Urinary bladder (tissue), 3 donors: ENCODE measurements at regions not wholly inside any gene's neighbourhood (a gene's known extent, or its start where the extent isn't known, plus 50 kb on each side); places are given as distances from the start of the nearest gene placed in this dataset.
A peak's percentile ranks its signal among the peaks of the same experiment; 100 is the strongest.

Experiments
- DNase-seq: peaks from one replicate; pipeline ENCODE4 v3.0.0-alpha.2; 2015; ENCODE audit errors: extremely low spot score
- H3K27ac ChIP-seq: one replicate; pipeline ENCODE4 v1.5.1; 2013; ENCODE audit warnings: low read depth, mild to moderate bottlenecking, moderate library complexity
- H3K36me3 ChIP-seq: one replicate; pipeline ENCODE4 v1.6.1; 2013; ENCODE audit warnings: mild to moderate bottlenecking, moderate library complexity; ENCODE audit not compliant: insufficient read depth
- H3K4me1 ChIP-seq: one replicate; pipeline ENCODE4 v1.6.1; 2013; ENCODE audit warnings: mild to moderate bottlenecking, moderate library complexity; ENCODE audit not compliant: insufficient read depth
- H3K4me3 ChIP-seq: one replicate; pipeline ENCODE4 v1.5.1; 2013; ENCODE audit warnings: low read depth, low read length
- WGBS: extraction: QIAGEN DNeasy Blood & Tissue Kit; methylation state at CpG from one replicate; pipeline ENCODE4 v1.1.7; 2013; 5-methylcytosine and 5-hydroxymethylcytosine counted together
- donor health status: healthy with polysubstance abuse.
- donor health status: healthy.

- Histone ChIP-seq H3K4me1 (no peaks in the 10 kb centered on the region), H3K27ac (no peak overlapping the region), H3K36me3 (no peaks in the 10 kb centered on the region), H3K4me3 (no peak overlapping the region)
- 90% methylated on average over 2 of the region's 2 CpGs for WGBS
- DNase-seq = no peak
These were observed 1822.0 kb upstream of the SEL1L start for GRCh38 chr14:83355609-83356008.

- Histone ChIP-seq H3K4me1 (no peaks in the 10 kb centered on the region), H3K4me3 (no peak overlapping the region), H3K27ac (no peak overlapping the region), H3K36me3 (no peaks in the 10 kb centered on the region)
- no peak for DNase-seq
- 94% methylated on average over 5 of the region's 5 CpGs for WGBS
These were observed 1822.4 kb upstream of the SEL1L start for GRCh38 chr14:83356080-83356479.

- H3K27ac ChIP-seq = no peak overlapping the region
- no peak overlapping the region for H3K4me3 ChIP-seq
- H3K36me3 ChIP-seq = no peaks in the 10 kb centered on the region
- DNase-seq = no peak
- no peaks in the 10 kb centered on the region for H3K4me1 ChIP-seq
- 88% methylated on average over 1 of the region's 1 CpG for WGBS
These were observed 1838.6 kb upstream of the SEL1L start for GRCh38 chr14:83372271-83372670.

GRCh38 chr14:83379436-83379835, 1845.8 kb upstream of the SEL1L start:
- Histone ChIP-seq H3K4me1 (no peaks in the 10 kb centered on the region), H3K4me3 (no peak overlapping the region), H3K36me3 (no peaks in the 10 kb centered on the region), H3K27ac (no peak overlapping the region)
- WGBS = 35% methylated on average over 3 of the region's 3 CpGs
- DNase-seq = peak; percentile 5

- WGBS = 73% methylated on average over 3 of the region's 3 CpGs
- no peak overlapping the region for H3K27ac ChIP-seq
- DNase-seq = no peak
- no peak overlapping the region for H3K4me3 ChIP-seq
- no peaks in the 10 kb centered on the region for H3K36me3 ChIP-seq
- H3K4me1 ChIP-seq = no peaks in the 10 kb centered on the region
These were observed 1850.6 kb upstream of the SEL1L start for GRCh38 chr14:83384253-83384652.

- Histone ChIP-seq H3K4me3 (no peak overlapping the region), H3K4me1 (no peaks in the 10 kb centered on the region), H3K27ac (no peak overlapping the region), H3K36me3 (no peaks in the 10 kb centered on the region)
- 85% methylated on average over 2 of the region's 2 CpGs for WGBS
- DNase-seq = no peak
These were observed 1861.7 kb upstream of the SEL1L start for GRCh38 chr14:83395321-83395720.

GRCh38 chr14:83416476-83416875, 1882.8 kb upstream of the SEL1L start:
- H3K4me1 ChIP-seq = no peaks in the 10 kb centered on the region
- DNase-seq = no peak
- 77% methylated on average over 2 of the region's 2 CpGs for WGBS
- H3K27ac ChIP-seq = no peak overlapping the region
- H3K4me3 ChIP-seq = no peak overlapping the region
- no peaks in the 10 kb centered on the region for H3K36me3 ChIP-seq

- WGBS = 83% methylated on average over 4 of the region's 4 CpGs
- H3K36me3 ChIP-seq = no peaks in the 10 kb centered on the region
- no peak for DNase-seq
- no peak overlapping the region for H3K4me3 ChIP-seq
- H3K27ac ChIP-seq = no peak overlapping the region
- H3K4me1 ChIP-seq = no peaks in the 10 kb centered on the region
These were observed 1885.8 kb upstream of the SEL1L start for GRCh38 chr14:83419420-83419819.

GRCh38 chr14:83421711-83422110, 1888.1 kb upstream of the SEL1L start:
- Histone ChIP-seq H3K27ac (no peak overlapping the region), H3K4me1 (no peaks in the 10 kb centered on the region), H3K36me3 (no peaks in the 10 kb centered on the region), H3K4me3 (no peak overlapping the region)
- 73% methylated on average over 2 of the region's 2 CpGs for WGBS
- no peak for DNase-seq

- DNase-seq = no peak
- Histone ChIP-seq H3K27ac (no peak overlapping the region), H3K36me3 (no peaks in the 10 kb centered on the region), H3K4me3 (no peak overlapping the region), H3K4me1 (no peaks in the 10 kb centered on the region)
These were observed 1891.5 kb upstream of the SEL1L start for GRCh38 chr14:83425138-83425537.

GRCh38 chr14:83425706-83426105, 1892.1 kb upstream of the SEL1L start:
- Histone ChIP-seq H3K4me1 (no peaks in the 10 kb centered on the region), H3K27ac (no peak overlapping the region), H3K4me3 (no peak overlapping the region), H3K36me3 (no peaks in the 10 kb centered on the region)
- 96% methylated on average over 2 of the region's 2 CpGs for WGBS
- no peak for DNase-seq

GRCh38 chr14:83433618-83434017, 1900.0 kb upstream of the SEL1L start:
- no peaks in the 10 kb centered on the region for H3K4me1 ChIP-seq
- H3K27ac ChIP-seq = no peak overlapping the region
- H3K4me3 ChIP-seq = no peak overlapping the region
- DNase-seq = no peak
- 63% methylated on average over 1 of the region's 1 CpG for WGBS
- H3K36me3 ChIP-seq = no peaks in the 10 kb centered on the region

- Histone ChIP-seq H3K4me1 (no peaks in the 10 kb centered on the region), H3K36me3 (peaks cover 2% of the 10 kb centered on the region), H3K4me3 (no peak overlapping the region), H3K27ac (no peak overlapping the region)
- 83% methylated on average over 2 of the region's 2 CpGs for WGBS
- DNase-seq = no peak
These were observed 1908.1 kb upstream of the SEL1L start for GRCh38 chr14:83441801-83442200.

GRCh38 chr14:83455561-83455960, 1921.9 kb upstream of the SEL1L start:
- H3K4me3 ChIP-seq = no peak overlapping the region
- H3K4me1 ChIP-seq = no peaks in the 10 kb centered on the region
- 94% methylated on average over 3 of the region's 3 CpGs for WGBS

GRCh38 chr14:83461521-83461920, 1927.9 kb upstream of the SEL1L start:
- Histone ChIP-seq H3K4me3 (no peak overlapping the region), H3K27ac (no peak overlapping the region), H3K36me3 (no peaks in the 10 kb centered on the region), H3K4me1 (no peaks in the 10 kb centered on the region)
- DNase-seq = no peak
- 91% methylated on average over 4 of the region's 4 CpGs for WGBS

More at GRCh38 chr14:83455561-83455960, 1921.9 kb upstream of the SEL1L start:
- H3K27ac ChIP-seq = no peak overlapping the region
- no peaks in the 10 kb centered on the region for H3K36me3 ChIP-seq
- DNase-seq = no peak
